A204.1 (cell line): ENCODE measurements at regions not wholly inside any gene's neighbourhood (a gene's known extent, or its start where the extent isn't known, plus 50 kb on each side); places are given as distances from the start of the nearest gene placed in this dataset.
"Not testable (repeated sequence)": the region's sequence is repeated elsewhere in the genome, so short reads cannot be mapped to it uniquely, and the experiment has no call there.

Experiments
- FAIRE-seq: peaks from 2 replicates; lab custom pipeline; 2012; peaks lifted over from hg19 to GRCh38; lab: Jason Lieb, UNC

DNA sequence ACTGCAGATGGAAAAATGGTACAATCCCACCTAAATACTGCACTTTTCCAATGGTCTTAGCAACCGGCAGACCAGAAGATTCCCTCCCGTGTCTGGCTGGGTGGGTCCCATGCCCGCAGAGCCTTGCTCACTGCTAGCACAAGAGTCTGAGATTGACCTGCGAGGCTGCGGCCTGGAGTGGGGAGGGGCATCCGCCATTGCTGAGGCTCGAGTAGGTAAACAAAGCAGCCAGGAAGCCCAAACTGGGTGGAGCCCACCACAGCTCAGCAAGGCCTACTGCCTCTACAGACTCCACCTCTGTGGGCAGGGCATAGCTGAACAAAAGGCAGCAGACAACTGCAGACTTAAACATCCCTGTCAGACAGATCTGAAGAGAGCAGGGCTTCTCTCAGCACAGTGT is 221.6 kb upstream of the CTNND2 start:
- no peak for FAIRE-seq

DNA sequence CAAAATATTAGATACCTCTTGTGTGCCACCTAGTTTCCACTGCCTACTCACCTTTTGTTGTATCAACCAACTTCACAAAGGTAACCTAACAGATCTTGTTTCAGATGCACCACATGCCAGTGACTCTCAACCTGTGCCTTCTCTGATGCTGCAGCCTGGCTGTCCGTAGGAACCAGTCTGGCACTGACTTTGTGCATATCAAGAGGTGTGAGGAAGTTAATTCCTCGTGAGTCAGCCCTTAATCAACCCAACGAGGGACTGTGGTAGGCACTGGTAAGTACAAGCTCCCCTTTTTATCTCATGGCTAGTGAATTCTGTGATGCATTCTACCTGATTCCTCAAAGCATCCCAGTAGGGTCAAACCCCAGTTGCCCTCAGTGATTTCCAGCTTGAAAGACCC is 215.4 kb upstream of the CTNND2 start:
- no peak for FAIRE-seq

DNA sequence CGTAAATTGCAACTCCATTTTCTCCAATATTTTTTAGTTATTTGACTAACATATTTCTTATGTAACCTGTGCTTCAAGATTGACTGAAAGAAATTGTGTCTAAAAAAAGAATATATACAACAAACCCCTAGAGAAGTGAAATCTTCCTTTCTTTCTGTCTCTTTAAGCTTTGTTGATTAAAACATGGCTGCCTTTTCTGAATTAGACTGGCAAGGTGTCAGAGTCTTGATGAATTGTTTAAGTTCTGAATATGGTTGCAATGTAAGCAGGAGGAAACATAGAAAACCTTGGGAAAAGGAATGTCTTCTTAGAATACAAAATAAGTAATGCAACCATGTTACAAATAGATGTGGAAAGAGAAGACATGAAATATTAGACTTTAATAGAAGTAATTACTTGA is 209.8 kb upstream of the CTNND2 start:
- no peak for FAIRE-seq

DNA sequence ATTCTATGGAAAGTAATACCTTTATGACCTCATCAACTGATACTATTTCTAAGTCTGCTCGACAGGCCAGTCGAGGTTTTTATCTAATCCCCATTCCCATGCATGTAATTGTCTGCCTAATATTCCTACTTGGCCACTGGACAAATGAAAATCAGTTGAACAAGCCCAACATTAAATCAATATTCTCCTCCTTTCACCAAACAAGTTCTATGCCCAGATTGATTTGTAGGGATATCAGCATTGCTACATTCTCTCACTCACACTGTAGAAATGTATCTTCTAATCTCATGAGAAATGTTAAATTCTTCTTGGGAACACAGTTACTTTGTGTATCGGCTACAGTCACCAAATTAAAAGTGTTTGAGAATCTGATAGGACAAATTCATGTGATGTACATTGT is 208.8 kb upstream of the CTNND2 start:
- no peak for FAIRE-seq

DNA sequence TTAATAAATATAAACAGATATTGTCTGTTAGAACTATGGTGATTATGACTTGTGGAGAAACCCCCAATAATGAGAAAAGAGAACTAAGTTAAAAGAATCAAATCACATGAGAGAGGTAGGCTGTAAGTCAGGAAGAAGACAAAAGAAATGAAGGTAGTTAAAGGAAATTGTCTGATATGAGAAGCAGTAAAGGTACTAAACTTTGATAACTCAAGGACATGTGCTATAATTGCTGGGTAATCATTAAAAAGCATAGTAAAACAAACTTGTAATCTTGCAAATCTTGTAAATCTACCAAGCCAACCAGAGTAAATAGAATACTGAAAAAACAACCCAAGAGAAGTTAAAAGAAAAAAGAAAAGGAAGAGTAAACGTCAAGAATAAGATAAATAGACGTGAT is 207.0 kb upstream of the CTNND2 start:
- no peak for FAIRE-seq

DNA sequence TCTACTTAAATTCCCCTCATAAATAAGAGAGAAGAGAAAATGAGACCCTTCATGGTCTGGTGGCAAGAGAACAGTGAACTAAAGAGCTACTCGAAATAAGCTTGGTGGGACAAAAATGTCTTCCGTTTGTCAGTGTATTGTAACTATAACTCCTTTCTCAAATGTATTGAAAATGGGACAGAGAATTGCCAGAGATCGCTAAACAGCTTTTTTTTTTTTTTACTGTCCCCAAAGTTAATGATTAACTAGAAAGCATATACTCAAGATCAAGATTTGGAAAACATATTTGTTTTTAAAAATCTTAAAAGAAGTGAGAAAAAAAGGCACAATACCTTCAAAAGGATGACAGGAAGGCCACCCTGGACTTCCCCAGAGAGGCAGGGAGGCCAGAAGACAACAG is 206.4 kb upstream of the CTNND2 start:
- FAIRE-seq, result no peak

DNA sequence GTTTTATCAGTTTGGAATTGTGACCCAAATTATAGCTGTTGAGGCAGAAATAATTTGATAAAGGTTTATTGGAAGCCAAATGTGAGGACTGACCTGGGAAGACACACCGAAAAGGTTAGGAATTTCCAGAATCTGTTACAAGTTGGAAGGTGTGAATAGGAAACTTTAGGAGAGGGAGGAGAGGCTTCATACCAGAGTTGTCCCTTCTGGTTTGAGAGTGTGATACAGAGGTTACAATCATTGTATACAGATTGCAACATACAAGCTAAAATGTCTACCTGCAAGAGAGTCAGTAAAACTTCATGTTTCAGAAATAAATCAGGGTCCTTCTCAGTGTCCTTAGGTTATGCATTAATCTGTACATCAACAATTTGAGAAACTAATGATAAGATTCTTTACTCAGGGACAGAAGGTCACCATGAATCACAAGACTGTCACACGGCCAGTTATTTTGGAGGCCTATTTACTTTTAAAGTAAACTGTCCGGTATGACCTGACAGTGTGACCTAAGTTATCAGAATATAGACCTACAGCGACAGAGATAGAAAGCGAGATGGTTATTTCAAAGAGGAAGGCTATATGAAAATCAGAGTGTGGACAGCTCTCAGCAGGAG is 204.9 kb upstream of the CTNND2 start:
- no peak for FAIRE-seq

DNA sequence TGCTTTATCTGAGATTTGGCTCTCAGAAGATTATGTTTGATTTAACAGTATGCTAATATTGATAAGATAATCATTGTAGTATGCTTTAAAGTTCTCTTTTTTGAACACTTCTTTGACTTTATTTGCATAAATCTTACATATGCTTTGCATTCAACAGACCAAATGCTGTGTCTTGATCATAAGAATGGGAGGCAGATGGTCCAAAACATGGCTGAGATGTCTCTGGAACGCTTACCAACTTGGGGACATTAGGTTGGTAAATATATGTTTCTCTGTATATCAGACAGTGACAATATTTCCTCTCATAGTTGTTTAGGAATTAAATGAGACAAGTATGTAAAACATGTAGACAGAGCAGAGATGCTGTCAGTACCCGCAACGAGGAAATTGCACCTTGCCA is 197.9 kb upstream of the CTNND2 start:
- no peak for FAIRE-seq

DNA sequence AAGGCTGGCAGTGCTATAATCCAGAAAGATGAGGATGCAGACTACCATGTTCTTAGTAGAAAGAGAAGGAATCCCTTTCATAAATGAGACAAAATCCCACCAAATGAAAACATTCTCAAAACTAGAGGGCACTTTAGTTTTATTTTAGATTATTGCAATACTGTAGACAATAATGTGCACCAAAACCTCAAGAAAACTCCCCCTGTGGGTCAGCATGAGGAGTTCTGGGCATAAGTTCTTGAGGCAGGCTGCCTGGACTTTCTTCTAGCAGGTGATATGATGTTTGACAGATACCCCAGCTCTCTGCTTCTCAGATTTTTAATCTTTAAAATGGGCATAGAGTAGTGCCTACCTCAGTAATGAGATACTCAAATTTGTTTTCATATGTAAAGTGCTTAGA is 196.3 kb upstream of the CTNND2 start:
- FAIRE-seq, result no peak

DNA sequence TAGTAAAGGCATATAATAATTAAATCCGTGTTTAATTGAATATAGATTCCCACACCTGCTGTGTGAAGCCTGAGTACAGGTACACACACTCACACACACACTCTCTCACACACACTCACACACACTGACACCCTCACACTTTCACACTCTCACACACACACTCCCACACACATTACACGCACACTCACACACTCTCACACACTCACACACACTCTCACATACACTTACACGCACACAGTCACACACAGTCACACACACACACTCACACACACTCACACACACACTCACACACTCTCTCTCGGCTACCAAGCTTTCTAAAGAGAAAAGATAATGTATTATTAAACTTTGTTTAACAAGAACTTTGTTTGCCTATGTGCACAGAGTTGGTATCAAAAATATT is 195.1 kb upstream of the CTNND2 start:
- no peak for FAIRE-seq

DNA sequence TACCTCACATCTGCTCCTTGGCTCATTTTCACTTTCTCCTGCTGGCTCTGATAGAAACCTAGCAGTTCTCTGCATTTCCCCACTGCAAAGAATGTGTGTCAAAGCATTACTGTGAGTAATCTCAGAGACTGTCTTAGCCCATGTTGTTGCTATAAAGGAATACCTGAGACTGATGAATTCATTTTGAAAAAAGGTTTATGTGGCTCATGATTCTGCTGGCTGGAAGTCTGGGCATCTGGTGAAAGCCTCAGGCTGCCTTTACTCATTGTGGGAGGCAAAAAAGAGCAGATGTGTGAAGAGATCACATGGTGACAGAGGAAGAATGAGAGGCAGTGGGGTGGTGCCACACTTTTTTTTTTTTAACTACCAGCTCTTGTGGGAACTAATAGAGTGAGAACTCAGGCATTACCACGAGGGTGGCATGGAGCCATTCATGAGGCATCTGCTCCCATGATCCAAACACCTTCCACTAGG is 191.6 kb upstream of the CTNND2 start:
- FAIRE-seq, result no peak

DNA sequence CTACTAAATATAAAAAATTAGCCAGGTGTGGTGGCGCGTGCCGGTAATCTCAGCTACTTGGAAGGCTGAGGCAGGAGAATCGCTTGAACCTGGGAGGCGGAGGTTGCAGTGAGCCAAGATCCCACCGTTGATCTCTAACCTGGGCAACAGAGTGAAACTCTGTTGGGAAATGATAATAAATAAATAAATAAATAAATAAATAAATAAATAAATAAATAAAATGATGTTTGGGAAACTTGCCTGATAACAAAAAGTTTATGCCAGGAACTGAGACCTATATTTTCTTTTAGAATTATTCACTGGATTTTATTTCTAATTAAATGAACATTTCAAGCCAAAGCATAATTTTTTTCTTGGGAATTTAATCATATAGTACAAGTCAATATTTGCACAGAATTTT is 189.3 kb upstream of the CTNND2 start:
- no peak for FAIRE-seq

DNA sequence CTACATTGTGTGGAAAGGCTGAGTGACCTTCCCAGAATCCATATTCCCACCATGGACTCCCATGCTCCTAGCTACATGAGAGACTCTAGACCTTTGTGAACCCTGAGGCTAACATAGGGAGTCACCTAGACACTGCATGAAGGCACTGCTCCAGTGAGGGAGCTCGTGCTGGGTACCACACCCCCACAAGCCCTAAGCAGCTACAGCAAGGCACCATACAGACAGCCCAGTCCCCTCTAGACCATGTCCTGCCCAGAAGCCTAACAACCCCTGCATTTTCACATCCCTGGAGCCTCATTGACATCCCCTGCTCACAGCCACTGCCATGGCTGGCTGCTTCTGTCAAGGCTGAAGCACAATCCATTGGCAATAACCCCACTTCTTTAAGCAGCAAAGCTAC is 176.5 kb upstream of the CTNND2 start:
- no peak for FAIRE-seq

DNA sequence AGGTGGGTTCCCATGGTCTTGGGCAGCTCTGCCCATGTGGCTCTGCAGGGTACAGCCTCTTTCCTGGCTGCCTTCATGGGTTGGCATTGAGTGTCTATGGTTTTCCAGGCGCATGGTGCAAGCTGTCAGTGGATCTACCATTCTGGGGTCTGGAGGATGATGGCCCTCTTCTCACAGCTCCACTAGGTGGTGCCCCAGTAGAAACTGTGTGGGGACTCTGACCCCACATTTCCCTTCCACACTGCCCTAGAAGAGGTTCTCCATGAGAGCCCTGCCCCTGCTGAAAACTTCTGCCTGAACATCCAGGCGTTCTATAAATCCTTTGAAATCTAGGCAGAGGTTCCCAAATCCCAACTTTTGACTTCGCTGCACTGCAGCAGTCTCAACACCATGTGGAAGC is 174.0 kb upstream of the CTNND2 start:
- not testable (repeated sequence) for FAIRE-seq

DNA sequence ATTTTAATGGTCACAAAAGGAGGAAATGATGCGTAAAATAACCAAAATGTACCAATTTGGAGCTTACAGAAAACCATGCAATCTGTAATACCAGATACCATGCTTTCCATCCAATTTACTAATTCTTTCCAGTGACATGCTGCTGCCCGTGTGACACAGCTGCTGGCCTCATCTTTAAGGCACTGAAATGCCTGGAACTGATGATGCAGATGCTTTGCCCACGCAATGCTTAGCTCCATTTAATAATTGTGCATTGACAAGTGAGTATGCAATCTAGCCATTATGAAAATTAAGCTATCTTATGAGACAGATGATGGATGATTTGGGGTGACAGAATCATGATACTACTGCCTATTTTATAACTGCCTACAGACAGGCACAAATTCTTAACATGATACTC is 169.2 kb upstream of the CTNND2 start:
- no peak for FAIRE-seq

DNA sequence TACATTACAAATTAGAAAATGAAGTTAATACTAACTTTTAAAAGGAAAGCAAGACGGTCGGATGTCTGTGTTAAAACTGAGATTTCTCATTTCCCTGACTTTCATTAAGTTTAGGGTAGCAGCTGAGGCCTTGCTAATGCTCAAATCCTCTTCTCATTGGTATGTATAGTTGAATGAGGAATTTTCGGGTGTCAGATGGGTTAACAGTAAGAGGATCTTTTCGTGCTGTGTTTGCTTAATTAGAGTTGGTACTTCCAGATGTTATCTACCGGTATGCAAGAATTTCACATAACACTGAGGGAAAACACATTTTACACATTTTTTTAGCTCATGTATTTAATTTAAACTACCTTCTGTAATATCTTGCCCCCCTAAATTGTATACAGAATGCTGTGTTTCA is 168.2 kb upstream of the CTNND2 start:
- no peak for FAIRE-seq

DNA sequence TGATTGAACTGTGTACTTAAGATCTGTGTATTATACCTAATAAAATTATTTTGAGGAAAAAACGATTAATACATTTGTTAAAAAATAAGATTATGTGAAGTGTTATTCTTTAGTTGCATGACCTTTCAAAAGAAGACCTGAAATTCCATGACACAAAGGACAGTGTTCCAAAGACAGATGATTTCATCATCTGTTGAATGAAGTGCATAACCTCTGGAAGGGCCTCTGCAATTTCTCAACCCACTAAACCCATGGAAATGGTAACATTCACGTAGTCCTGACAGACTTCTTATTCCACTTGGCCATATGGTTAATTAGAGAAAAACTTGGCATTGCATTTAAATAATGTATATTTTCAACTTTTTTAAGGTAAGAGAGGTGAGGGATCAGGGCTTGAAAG is 167.2 kb upstream of the CTNND2 start:
- FAIRE-seq, result no peak

DNA sequence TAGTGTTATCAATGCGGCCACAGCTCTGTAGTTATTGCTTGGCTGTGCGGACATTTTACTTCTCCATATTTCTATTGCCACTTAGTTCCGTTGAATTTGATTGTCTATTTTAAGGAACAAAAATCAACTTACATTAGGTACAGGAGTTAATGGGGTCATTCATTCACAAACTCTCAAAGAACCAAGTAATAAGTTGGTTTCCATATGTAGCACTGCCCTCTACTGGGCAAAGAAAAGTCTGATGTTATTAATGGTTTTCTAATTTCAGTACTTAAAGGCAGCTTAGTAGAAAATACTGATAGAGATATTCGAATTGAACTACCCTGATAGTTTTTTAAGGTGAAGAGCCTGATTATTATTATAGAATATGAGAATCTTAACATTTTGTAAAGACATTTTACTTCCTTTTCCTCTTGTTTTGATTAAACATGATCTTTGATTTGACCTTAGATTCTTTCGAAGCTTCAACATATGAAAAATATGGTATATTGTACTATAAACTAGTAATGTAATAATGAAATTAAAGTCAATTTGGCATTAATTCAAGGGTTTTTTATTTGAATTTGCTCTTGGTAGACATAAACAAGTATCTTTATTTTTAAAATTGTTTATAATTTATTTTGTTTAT is 119.5 kb upstream of the CTNND2 start:
- FAIRE-seq, result peak; percentile 95

DNA sequence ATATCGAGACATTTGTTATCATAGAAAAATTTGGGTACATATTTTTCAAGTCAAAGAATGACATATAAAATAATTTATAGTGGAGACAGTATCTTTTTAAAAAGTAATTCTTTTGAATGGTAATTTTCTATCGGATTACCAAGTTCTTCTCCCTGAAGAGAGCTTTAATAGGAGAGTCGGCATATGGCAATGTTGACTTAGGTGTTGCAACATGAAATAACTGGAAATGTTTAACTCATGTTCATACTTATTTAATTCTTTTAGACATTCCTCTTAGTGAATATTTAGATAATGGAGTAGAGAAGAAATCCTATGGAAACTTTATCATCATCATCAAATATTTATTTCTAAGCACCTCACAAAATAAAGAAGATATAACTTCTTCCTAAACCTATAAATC is 118.2 kb upstream of the CTNND2 start:
- FAIRE-seq, result no peak

DNA sequence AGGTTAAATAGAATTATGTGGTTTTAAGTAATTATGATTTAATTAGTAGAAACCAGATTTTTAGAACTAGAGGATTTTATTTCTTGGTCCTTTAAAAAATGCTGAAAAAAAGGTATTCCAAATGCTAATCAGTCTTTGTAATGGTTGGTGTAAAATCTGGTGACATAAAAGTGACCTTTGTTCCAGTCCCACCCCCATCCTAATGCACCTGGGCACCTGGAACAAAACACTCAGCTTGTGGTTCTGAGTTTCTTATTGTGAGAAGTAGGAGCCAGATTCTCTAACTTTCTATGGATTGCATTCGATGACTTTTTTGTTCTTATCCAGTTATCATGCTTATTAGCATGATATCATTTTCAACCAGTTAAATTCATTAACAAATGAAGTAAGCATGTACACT is 115.1 kb upstream of the CTNND2 start:
- FAIRE-seq, result no peak

DNA sequence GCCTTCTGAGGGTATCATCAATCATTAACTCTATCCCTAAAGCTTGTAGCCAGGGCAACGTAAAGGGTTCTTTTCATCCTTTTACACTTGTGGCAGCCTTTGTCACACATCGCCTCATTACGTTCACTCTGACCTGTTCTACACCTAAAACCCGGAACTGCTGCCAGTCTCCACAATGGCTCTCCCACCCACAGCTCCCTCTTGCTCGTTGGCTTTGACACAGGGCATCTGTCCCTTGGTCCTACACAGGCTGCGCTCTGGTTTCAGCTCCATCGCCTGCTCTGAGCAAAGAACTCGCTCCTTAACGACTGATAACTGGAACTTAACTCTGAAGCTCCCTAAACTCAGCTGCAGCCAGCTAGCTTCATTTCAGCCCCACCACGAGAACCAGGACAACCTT is 112.8 kb upstream of the CTNND2 start:
- no peak for FAIRE-seq

DNA sequence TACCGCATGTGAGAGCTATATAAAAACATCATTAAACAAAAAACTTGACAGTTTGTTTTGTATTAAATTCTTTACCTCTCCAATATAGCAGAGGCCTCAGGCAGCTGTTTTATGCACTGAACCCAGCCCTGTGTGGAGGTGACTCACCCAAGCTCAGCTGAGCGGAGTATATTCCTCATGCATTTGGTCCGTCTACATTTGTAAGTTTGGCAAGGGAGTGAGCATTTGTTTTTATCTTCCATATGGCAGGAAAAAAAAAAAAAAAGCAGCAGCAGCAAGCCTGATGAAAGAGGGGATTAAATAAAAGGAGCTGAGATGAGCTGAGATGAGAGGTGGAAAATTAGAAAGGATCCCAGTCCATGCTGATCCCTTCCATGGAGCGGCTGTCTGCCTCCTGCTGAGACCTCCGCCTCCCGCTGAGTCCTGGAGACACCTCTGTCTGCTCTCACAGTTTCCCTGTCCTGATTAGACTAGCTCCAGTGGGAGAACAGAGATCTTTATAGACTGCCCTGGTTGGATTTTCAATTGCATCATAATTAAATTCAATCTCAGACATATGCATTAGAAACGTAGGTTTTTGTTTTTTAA is 112.0 kb upstream of the CTNND2 start:
- no peak for FAIRE-seq

DNA sequence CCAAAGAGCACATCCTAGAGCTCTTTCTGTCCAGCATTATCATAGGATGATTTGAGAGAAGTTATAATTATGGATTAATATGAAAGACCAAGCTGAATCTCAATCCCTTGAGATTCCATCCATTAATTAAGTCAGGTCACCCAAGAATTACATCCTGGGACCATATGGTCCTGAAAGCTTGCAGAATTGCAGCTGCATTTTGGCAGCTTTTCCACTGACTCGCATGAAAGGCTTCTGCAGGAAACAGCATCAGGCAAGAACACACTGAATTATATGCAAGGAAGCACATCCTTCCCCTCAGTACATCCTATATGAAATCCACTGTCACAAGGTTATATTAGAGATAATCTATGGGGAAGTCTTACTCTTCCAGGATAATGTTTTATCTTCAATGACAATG is 109.1 kb upstream of the CTNND2 start:
- no peak for FAIRE-seq

DNA sequence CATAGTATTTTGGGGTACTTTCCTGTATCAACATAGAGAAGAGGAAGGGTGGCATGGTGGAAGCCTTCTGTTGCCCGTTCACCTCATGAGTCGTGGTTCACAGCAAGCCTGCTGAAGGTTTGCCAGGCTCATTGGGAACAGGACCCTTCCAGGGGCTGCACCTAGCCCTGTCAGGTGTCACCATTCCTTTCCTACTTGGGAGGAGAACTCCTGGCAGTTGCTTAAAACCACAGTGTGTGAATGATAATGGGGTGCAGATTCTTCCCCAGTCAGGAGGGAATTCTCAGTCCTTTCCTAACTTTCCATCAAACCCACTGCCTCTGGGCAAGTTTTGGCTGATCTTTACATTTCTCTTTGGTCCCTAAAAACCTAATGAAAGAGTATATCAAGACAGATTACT is 99.4 kb upstream of the CTNND2 start:
- FAIRE-seq, result no peak
